ENCODE measurements at regions not wholly inside any gene's neighbourhood (a gene's known extent, or its start where the extent isn't known, plus 50 kb on each side); places are given as distances from the start of the nearest gene placed in this dataset.
"Not testable (repeated sequence)": the region's sequence is repeated elsewhere in the genome, so short reads cannot be mapped to it uniquely, and the experiment has no call there.

GRCh38 chr2:58601017-58601416 is 359.9 kb upstream of the FANCL start:
- WGBS, 2 donors, result 89 to 91% methylated on average over 2 of the region's 2 CpGs
- Histone ChIP-seq H3K36me3 (ENCODE audit: control insufficient read depth in 1 of 2, insufficient read depth in 2 of 2, low read length in 1 of 2) (no peaks in the 10 kb centered on the region), H3K27ac (ENCODE audit: low read depth in 1 of 2, low read length in 2 of 2) (no peak overlapping the region), H3K27me3 (ENCODE audit: control insufficient read depth in 1 of 2, insufficient read depth in 2 of 2, low read length in 1 of 2) (no peaks in the 10 kb centered on the region), H3K4me3 (ENCODE audit: low read length in 2 of 2) (no peak overlapping the region), H3K9me3 (ENCODE audit: control insufficient read depth, low read length) (no peaks in the 10 kb centered on the region), H3K4me1 (ENCODE audit: control insufficient read depth in 1 of 2, insufficient read depth in 2 of 2, low read length in 2 of 2) (no peaks in the 10 kb centered on the region)
- intact Hi-C loops (cut with DNase I), result no loop called here
- ATAC-seq (ENCODE audit: low FRiP score) (no peak), DNase-seq (no peak)

GRCh38 chr2:58598171-58598570 is 357.0 kb upstream of the FANCL start:
- Histone ChIP-seq H3K9me3 (ENCODE audit: control insufficient read depth, low read length) (no peaks in the 10 kb centered on the region), H3K27ac (ENCODE audit: low read depth in 1 of 2, low read length in 2 of 2) (no peak overlapping the region), H3K4me3 (ENCODE audit: low read length in 2 of 2) (no peak overlapping the region), H3K36me3 (ENCODE audit: control insufficient read depth in 1 of 2, insufficient read depth in 2 of 2, low read length in 1 of 2) (no peaks in the 10 kb centered on the region), H3K27me3 (ENCODE audit: control insufficient read depth in 1 of 2, insufficient read depth in 2 of 2, low read length in 1 of 2) (no peaks in the 10 kb centered on the region), H3K4me1 (ENCODE audit: control insufficient read depth in 1 of 2, insufficient read depth in 2 of 2, low read length in 2 of 2) (no peaks in the 10 kb centered on the region)
- no peak for DNase-seq
- no peak for ATAC-seq (ENCODE audit: low FRiP score)
- intact Hi-C loops (cut with DNase I), result no loop called here
- WGBS, 2 donors, result 78 to 84% methylated on average over 3 of the region's 3 CpGs

GRCh38 chr2:58595714-58596113 is 354.6 kb upstream of the FANCL start:
- Histone ChIP-seq H3K27ac (ENCODE audit: low read depth in 1 of 2, low read length in 2 of 2) (no peak overlapping the region), H3K36me3 (ENCODE audit: control insufficient read depth in 1 of 2, insufficient read depth in 2 of 2, low read length in 1 of 2) (no peaks in the 10 kb centered on the region), H3K4me3 (ENCODE audit: low read length in 2 of 2) (no peak overlapping the region), H3K4me1 (ENCODE audit: control insufficient read depth in 1 of 2, insufficient read depth in 2 of 2, low read length in 2 of 2) (no peaks in the 10 kb centered on the region), H3K27me3 (ENCODE audit: control insufficient read depth in 1 of 2, insufficient read depth in 2 of 2, low read length in 1 of 2) (no peaks in the 10 kb centered on the region), H3K9me3 (ENCODE audit: control insufficient read depth, low read length) (no peaks in the 10 kb centered on the region)
- WGBS, 2 donors, result 55 to 60% methylated on average over 3 of the region's 3 CpGs
- ATAC-seq (ENCODE audit: low FRiP score), result no peak
- intact Hi-C loops (cut with DNase I), result no loop called here
- DNase-seq, result no peak

- Histone ChIP-seq H3K4me1 (ENCODE audit: control insufficient read depth in 1 of 2, insufficient read depth in 2 of 2, low read length in 2 of 2) (no peaks in the 10 kb centered on the region), H3K27me3 (ENCODE audit: control insufficient read depth in 1 of 2, insufficient read depth in 2 of 2, low read length in 1 of 2) (no peaks in the 10 kb centered on the region), H3K4me3 (ENCODE audit: low read length in 2 of 2) (no peak overlapping the region), H3K36me3 (ENCODE audit: control insufficient read depth in 1 of 2, insufficient read depth in 2 of 2, low read length in 1 of 2) (no peaks in the 10 kb centered on the region), H3K27ac (ENCODE audit: low read depth in 1 of 2, low read length in 2 of 2) (no peak overlapping the region), H3K9me3 (ENCODE audit: control insufficient read depth, low read length) (no peaks in the 10 kb centered on the region)
- intact Hi-C loops (cut with DNase I), result no loop called here
- no peak for DNase-seq
- no peak for ATAC-seq (ENCODE audit: low FRiP score)
Observed at GRCh38 chr2:58594762-58595161, 353.6 kb upstream of the FANCL start.

- intact Hi-C loops (cut with DNase I), result no loop called here
- H3K36me3 ChIP-seq (ENCODE audit: control insufficient read depth in 1 of 2, insufficient read depth in 2 of 2, low read length in 1 of 2), result no peaks in the 10 kb centered on the region
- H3K4me3 ChIP-seq (ENCODE audit: low read length in 2 of 2), result no peak overlapping the region
- no peaks in the 10 kb centered on the region for H3K9me3 ChIP-seq (ENCODE audit: control insufficient read depth, low read length)
- H3K27ac ChIP-seq (ENCODE audit: low read depth in 1 of 2, low read length in 2 of 2), result no peak overlapping the region
- ATAC-seq (ENCODE audit: low FRiP score), result no peak
- no peak for DNase-seq
- H3K27me3 ChIP-seq (ENCODE audit: control insufficient read depth in 1 of 2, insufficient read depth in 2 of 2, low read length in 1 of 2), result no peaks in the 10 kb centered on the region
- no peaks in the 10 kb centered on the region for H3K4me1 ChIP-seq (ENCODE audit: control insufficient read depth in 1 of 2, insufficient read depth in 2 of 2, low read length in 2 of 2)
- WGBS, 2 donors, result 51 to 58% methylated on average over 4 of the region's 4 CpGs
Observed at GRCh38 chr2:58594175-58594574, 353.1 kb upstream of the FANCL start.

- ATAC-seq (ENCODE audit: low FRiP score); H3K4me3 ChIP-seq (ENCODE audit: low read length in 2 of 2); DNase-seq; intact Hi-C loops (cut with DNase I); H3K27ac ChIP-seq (ENCODE audit: low read depth in 1 of 2, low read length in 2 of 2); H3K27me3 ChIP-seq (ENCODE audit: control insufficient read depth in 1 of 2, insufficient read depth in 2 of 2, low read length in 1 of 2); H3K4me1 ChIP-seq (ENCODE audit: control insufficient read depth in 1 of 2, insufficient read depth in 2 of 2, low read length in 2 of 2); H3K36me3 ChIP-seq (ENCODE audit: control insufficient read depth in 1 of 2, insufficient read depth in 2 of 2, low read length in 1 of 2); H3K9me3 ChIP-seq (ENCODE audit: control insufficient read depth, low read length): not testable (repeated sequence)
- 95 to 96% methylated on average over 3 to 4 of the region's 5 CpGs for WGBS, 2 donors
Observed at GRCh38 chr2:58586178-58586577, 345.1 kb upstream of the FANCL start.

- Histone ChIP-seq H3K4me3 (ENCODE audit: low read length in 2 of 2) (no peak overlapping the region), H3K36me3 (ENCODE audit: control insufficient read depth in 1 of 2, insufficient read depth in 2 of 2, low read length in 1 of 2) (no peaks in the 10 kb centered on the region), H3K4me1 (ENCODE audit: control insufficient read depth in 1 of 2, insufficient read depth in 2 of 2, low read length in 2 of 2) (no peaks in the 10 kb centered on the region), H3K9me3 (ENCODE audit: control insufficient read depth, low read length) (no peaks in the 10 kb centered on the region), H3K27me3 (ENCODE audit: control insufficient read depth in 1 of 2, insufficient read depth in 2 of 2, low read length in 1 of 2) (no peaks in the 10 kb centered on the region), H3K27ac (ENCODE audit: low read depth in 1 of 2, low read length in 2 of 2) (no peak overlapping the region)
- intact Hi-C loops (cut with DNase I), result no loop called here
- 90 to 96% methylated on average over 5 of the region's 5 CpGs for WGBS, 2 donors
- ATAC-seq (ENCODE audit: low FRiP score), result no peak
- no peak for DNase-seq
Observed at GRCh38 chr2:58585233-58585632, 344.1 kb upstream of the FANCL start.

GRCh38 chr2:58584606-58585118 is 343.5 kb upstream of the FANCL start:
- Histone ChIP-seq H3K27me3 (ENCODE audit: control insufficient read depth in 1 of 2, insufficient read depth in 2 of 2, low read length in 1 of 2) (no peaks in the 10 kb centered on the region), H3K27ac (ENCODE audit: low read depth in 1 of 2, low read length in 2 of 2) (no peak overlapping the region), H3K36me3 (ENCODE audit: control insufficient read depth in 1 of 2, insufficient read depth in 2 of 2, low read length in 1 of 2) (no peaks in the 10 kb centered on the region), H3K4me3 (ENCODE audit: low read length in 2 of 2) (no peak overlapping the region), H3K9me3 (ENCODE audit: control insufficient read depth, low read length) (no peaks in the 10 kb centered on the region), H3K4me1 (ENCODE audit: control insufficient read depth in 1 of 2, insufficient read depth in 2 of 2, low read length in 2 of 2) (no peaks in the 10 kb centered on the region)
- DNase-seq (no peak), ATAC-seq (ENCODE audit: low FRiP score) (no peak)
- intact Hi-C loops (cut with DNase I), result no loop called here
- 73 to 74% methylated on average over 4 of the region's 4 CpGs for WGBS, 2 donors

- no peak overlapping the region for H3K4me3 ChIP-seq (ENCODE audit: low read length in 2 of 2)
- peaks cover 2% of the 10 kb centered on the region for H3K9me3 ChIP-seq (ENCODE audit: control insufficient read depth, low read length)
- DNase-seq (no peak), ATAC-seq (ENCODE audit: low FRiP score) (no peak)
- intact Hi-C loops (cut with DNase I), result no loop called here
- 94% methylated on average over 2 of the region's 2 CpGs for WGBS, 2 donors
- H3K36me3 ChIP-seq (ENCODE audit: control insufficient read depth in 1 of 2, insufficient read depth in 2 of 2, low read length in 1 of 2), result no peaks in the 10 kb centered on the region
- H3K27me3 ChIP-seq (ENCODE audit: control insufficient read depth in 1 of 2, insufficient read depth in 2 of 2, low read length in 1 of 2), result no peaks in the 10 kb centered on the region
- H3K4me1 ChIP-seq (ENCODE audit: control insufficient read depth in 1 of 2, insufficient read depth in 2 of 2, low read length in 2 of 2), result no peaks in the 10 kb centered on the region
- H3K27ac ChIP-seq (ENCODE audit: low read depth in 1 of 2, low read length in 2 of 2), result no peak overlapping the region
Observed at GRCh38 chr2:58578276-58578675, 337.2 kb upstream of the FANCL start.
